ENCODE measurements at regions not wholly inside any gene's neighbourhood (a gene's known extent, or its start where the extent isn't known, plus 50 kb on each side); places are given as distances from the start of the nearest gene placed in this dataset.

DNA sequence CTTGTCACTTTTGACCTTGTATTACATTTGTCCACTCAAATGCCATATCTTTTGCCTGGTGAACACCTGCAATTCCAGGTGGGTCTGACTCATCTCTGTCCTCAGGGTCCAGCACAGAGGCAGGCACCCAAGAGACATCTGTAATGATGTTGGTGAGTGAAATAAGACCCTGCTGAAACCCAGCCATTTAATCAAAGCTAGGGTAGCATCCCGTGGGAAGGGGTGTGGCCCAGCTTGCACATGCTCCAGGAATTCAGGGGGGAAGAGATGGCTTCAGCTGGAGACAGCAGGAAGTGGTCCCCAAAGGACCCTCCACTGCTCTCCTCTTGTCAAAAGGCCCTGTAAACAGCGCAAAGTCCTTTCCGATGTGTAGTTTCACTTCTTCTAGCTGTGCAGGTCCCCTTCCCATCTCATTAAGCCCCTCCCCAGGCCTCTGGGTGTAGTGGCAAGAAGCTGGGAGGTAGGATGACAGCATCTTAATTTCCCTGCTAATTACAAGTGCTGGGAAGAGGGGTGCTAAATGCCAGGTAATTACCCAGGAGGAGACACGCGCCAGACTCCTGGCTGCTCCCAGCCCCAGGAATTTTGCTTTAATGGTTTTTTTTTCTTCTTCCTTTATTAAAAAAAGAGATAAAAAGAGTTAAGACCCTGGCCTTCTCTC, 54.4 kb upstream of the TRABD2B start:
- DNase-seq = no peak

DNA sequence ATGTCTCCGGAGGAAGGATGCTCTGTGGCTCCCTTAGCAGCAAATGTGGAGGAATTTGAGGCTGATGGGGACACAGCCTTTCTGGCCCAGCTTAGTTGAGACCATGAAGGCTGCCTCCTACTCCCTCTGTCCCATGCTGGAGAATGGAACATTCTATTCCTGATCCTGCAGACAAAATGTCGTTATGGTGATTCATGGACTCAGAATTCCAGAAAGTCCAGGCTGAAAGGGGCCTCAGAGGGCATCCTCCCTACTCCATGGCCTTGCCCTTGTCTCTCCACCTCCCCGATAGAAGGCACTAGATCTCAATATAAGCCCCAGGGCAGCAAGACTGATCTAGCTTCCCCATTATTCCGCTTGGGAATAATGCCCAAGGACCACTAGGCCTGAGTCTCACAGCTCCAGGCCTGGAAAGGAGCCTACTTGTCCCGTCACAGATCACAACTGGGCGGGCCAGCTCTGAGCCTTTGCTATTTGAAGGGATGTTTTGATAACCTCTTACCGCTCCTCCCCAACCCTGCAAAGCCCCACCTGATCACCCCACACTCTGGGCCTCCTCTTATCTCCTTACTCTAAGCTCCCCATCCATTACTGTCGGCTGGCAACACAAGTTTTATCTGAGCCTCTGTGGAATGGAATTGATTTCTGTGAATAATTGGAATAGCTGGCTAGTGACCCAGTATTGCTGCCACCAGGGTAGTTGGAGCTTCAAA, 52.8 kb upstream of the TRABD2B start:
- DNase-seq = no peak

DNA sequence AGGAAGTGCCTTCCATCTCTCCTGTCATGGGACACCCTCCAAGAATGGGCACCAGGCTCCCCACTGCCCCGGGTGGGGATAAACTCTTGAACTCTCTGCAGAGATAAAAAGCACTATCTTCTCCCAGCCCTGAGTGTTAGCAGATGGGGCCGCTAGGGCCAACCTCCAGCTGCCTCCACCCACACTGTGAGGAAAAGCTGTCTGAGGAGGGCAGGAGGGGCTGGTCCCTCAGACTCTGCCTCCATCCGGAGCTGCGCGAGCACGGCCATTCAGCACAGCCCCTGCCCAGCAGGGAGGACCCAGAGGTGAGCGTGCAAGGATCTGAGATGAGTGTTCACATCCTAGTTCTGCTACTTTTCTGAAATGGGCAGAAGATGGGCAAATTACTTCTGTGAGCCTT, 51.8 kb upstream of the TRABD2B start:
- no peak for DNase-seq

DNA sequence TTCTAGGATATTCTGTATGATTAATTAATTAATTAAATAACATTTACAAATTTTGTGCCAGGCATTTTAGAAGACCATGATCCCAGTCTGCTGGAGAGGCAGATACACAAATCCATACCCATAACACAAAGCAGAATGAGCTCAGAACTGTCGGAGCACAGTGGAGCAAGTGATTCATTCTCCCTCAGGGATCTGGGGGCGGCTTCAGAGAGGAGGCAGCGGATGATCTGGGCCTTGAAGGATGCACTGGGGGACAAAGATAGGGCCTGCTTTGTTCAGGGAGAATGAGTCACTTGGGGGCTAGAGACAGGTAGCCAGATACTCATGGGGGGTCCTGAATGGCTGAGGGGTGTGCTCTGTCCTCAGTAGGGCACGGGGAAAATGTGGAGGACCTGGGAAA, 50.9 kb upstream of the TRABD2B start:
- DNase-seq = no peak

DNA sequence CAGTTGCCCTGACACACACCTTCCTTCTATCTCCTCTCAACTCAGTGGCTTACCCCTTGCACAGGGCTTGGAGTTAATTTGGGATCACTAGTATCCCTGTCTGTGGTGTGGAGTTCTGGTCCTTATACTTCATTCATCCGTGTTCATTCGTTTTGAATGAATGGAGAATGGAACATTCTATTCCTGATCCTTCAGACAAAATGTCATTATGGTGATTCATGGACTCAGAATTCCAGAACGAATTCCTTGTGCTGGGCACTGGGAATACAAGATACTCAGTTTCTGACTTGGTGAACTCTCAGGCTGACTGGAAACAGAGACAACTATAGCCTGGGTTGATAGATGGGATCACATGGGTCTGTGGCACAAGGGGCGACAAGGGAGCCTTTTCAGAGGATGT, 49.9 kb upstream of the TRABD2B start:
- DNase-seq = no peak
